A673 (cell line): ENCODE measurements at regions not wholly inside any gene's neighbourhood (a gene's known extent, or its start where the extent isn't known, plus 50 kb on each side); places are given as distances from the start of the nearest gene placed in this dataset.

Source experiments
- EZH2 ChIP-seq: fragments of 200-600 bp; sonication (generic); IDR thresholded peaks from 2 replicates; pipeline ENCODE4 v1.6.1; 2017; ENCODE audit warnings: borderline replicate concordance, low read depth, mild to moderate bottlenecking, mixed read lengths, antibody characterized with exemption, low read length; ENCODE audit not compliant: poor library complexity, severe bottlenecking
- TF ChIP-seq, protein P1 (sequence below): fragments of 300-800, 200-600 bp; sonication (generic); conservative IDR thresholded peaks from 2 replicates; pipeline ENCODE4 v1.5.1; 2017; ENCODE audit warnings: low read depth, mild to moderate bottlenecking, antibody characterized with exemption, low read length, moderate library complexity, mixed read lengths

DNA sequence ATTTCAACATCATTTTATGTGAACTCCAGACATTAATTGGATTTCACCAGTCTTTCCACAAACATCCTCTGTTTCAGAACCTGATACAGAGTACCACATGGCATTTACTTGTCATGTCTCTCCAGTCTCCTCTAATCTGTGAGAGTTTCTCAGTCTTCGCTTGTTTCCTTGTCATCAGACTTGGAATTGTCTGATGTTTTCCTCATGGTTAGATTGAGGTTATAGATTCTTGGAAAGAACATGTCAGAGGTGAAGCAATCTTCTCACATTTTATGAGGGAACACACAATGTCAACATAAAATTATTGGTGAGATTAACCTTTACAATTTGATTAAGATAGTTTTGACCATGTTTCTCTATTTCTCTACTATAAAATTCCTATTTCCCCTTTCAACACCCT lies 74.9 kb upstream of the TMPRSS15 start:
- TF ChIP-seq, protein P1, sequence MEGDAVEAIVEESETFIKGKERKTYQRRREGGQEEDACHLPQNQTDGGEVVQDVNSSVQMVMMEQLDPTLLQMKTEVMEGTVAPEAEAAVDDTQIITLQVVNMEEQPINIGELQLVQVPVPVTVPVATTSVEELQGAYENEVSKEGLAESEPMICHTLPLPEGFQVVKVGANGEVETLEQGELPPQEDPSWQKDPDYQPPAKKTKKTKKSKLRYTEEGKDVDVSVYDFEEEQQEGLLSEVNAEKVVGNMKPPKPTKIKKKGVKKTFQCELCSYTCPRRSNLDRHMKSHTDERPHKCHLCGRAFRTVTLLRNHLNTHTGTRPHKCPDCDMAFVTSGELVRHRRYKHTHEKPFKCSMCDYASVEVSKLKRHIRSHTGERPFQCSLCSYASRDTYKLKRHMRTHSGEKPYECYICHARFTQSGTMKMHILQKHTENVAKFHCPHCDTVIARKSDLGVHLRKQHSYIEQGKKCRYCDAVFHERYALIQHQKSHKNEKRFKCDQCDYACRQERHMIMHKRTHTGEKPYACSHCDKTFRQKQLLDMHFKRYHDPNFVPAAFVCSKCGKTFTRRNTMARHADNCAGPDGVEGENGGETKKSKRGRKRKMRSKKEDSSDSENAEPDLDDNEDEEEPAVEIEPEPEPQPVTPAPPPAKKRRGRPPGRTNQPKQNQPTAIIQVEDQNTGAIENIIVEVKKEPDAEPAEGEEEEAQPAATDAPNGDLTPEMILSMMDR: no peak
- TF ChIP-seq EZH2: no peak
